HG03469 (cell line): ENCODE measurements at regions not wholly inside any gene's neighbourhood (a gene's known extent, or its start where the extent isn't known, plus 50 kb on each side); places are given as distances from the start of the nearest gene placed in this dataset.

Experiments used
- ATAC-seq: cut with Tn5 transposase; IDR thresholded peaks from one replicate; pipeline ENCODE4 v1.9.1; 2021; ENCODE audit warnings: mild to moderate bottlenecking, moderate library complexity, moderate number of reproducible peaks; ENCODE audit not compliant: unreplicated experiment

- ATAC-seq = no peak
Measured at GRCh38 chr18:10404168-10404567, 50.3 kb upstream of the APCDD1 start.
